HepG2 (cell line): ENCODE measurements at regions not wholly inside any gene's neighbourhood (a gene's known extent, or its start where the extent isn't known, plus 50 kb on each side); places are given as distances from the start of the nearest gene placed in this dataset.

Experiments used
- ATAC-seq: fragments of 200-7000 bp; cut with Tn5 transposase; 3 replicates; pipeline ENCODE4 v1.9.1; 2020; ENCODE audit warnings: mild to moderate bottlenecking, moderate library complexity
- BruUV-seq: library from RNA; stranded (reverse); fragments of 400-500 nt; replicated peaks from 2 replicates; lab custom pipeline; 2021; lab: Mats Ljungman, UMichigan
- CTCF ChIA-PET: fragments of 300-600 bp; formaldehyde crosslinking; extraction: SDS; loops from one replicate; lab custom pipeline; 2021; ENCODE audit warnings: low total read pairs, inconsistent platforms, low intra/inter-chr PET ratio; lab: Yijun Ruan, JAX
- POLR2A ChIA-PET: fragments of 350-600 bp; sonication (Branson Sonifier 250); formaldehyde crosslinking; loops from one replicate; lab custom pipeline; 2020; ENCODE audit warnings: antibody characterized with exemption, inconsistent platforms; lab: Yijun Ruan, JAX
- DNase-seq: peaks from one replicate; pipeline ENCODE4 v3.0.0-alpha.2; 2015; ENCODE audit warnings: low spot score
- FAIRE-seq: peaks from 3 replicates; lab custom pipeline; 2011; peaks lifted over from hg19 to GRCh38; lab: Jason Lieb, UNC
- H2AFZ ChIP-seq: one replicate; pipeline ENCODE4 v1.6.1; 2011; ENCODE audit warnings: low read length, inconsistent platforms
- H3K27ac ChIP-seq: fragments of 300-600 bp; 3 replicates; pipeline ENCODE4 v1.8.0; 2011; ENCODE audit warnings: mixed run types, mild to moderate bottlenecking, mixed read lengths, low read length, inconsistent platforms; ENCODE audit not compliant: insufficient read depth; ENCODE audit errors: extremely low read length
- H3K27me3 ChIP-seq, 2 experiments: fragments of 200-600 bp in 1 of 2; 2 replicates in 1 of 2; 3 replicates in 1 of 2; pipeline versions ENCODE4 v1.6.0 to v1.8.0; 2011; ENCODE audit warnings: low read length in 2 of 2, mild to moderate bottlenecking in 2 of 2, moderate library complexity in 2 of 2, inconsistent platforms in 1 of 2; ENCODE audit not compliant: insufficient read depth in 2 of 2, control insufficient read depth in 1 of 2
- H3K36me3 ChIP-seq, 2 experiments: fragments of 200-600 bp in 1 of 2; replicated peaks in 1 of 2; 2 replicates in 1 of 2; 3 replicates in 1 of 2; pipeline versions ENCODE4 v1.5.1 to v1.8.0; 2011; ENCODE audit warnings: low read length in 2 of 2, inconsistent platforms in 1 of 2; ENCODE audit not compliant: insufficient read depth in 2 of 2, control insufficient read depth in 1 of 2
- H3K4me1 ChIP-seq: 2 replicates; pipeline ENCODE4 v1.5.1; 2012; ENCODE audit warnings: low read length, inconsistent platforms; ENCODE audit not compliant: insufficient read depth
- H3K4me2 ChIP-seq: 2 replicates; pipeline ENCODE4 v1.6.0; 2011; ENCODE audit warnings: low read depth, low read length, inconsistent platforms
- H3K4me3 ChIP-seq, 3 experiments: fragments of 200-600 bp in 1 of 3; sonication (generic), shearing (Covaris generic) in 1 of 3; replicated peaks in 1 of 3; 2 replicates each; pipeline ENCODE4 v1.5.1; 2011 to 2016; ENCODE audit warnings: low read length in 3 of 3, inconsistent platforms in 2 of 3, low read depth in 2 of 3, mild to moderate bottlenecking in 2 of 3, control low read depth in 1 of 3, mixed read lengths in 1 of 3; ENCODE audit not compliant: insufficient read depth in 1 of 3
- H3K79me2 ChIP-seq: one replicate; pipeline ENCODE4 v1.6.1; 2011; ENCODE audit warnings: low read length, inconsistent platforms; ENCODE audit not compliant: insufficient read depth
- H3K9ac ChIP-seq: 2 replicates; pipeline ENCODE4 v1.6.0; 2011; ENCODE audit warnings: mild to moderate bottlenecking, low read depth, low read length, inconsistent platforms; ENCODE audit not compliant: insufficient read depth
- H3K9me3 ChIP-seq: 2 replicates; pipeline ENCODE4 v1.5.1; 2012; ENCODE audit warnings: mild to moderate bottlenecking, low read length
- H4K20me1 ChIP-seq: 2 replicates; pipeline ENCODE4 v1.6.0; 2011; ENCODE audit warnings: inconsistent platforms, mild to moderate bottlenecking, low read length, moderate library complexity; ENCODE audit not compliant: insufficient read depth
- ARNT2 ChIP-seq: sonication (generic); formaldehyde crosslinking; IDR thresholded peaks from 2 replicates; pipeline ENCODE4 v1.8.0; 2022; ENCODE audit warnings: mild to moderate bottlenecking, low read depth, missing genetic modification reagents, moderate library complexity
- CBFB ChIP-seq: sonication (generic); formaldehyde crosslinking; IDR thresholded peaks from 2 replicates; pipeline ENCODE4 v1.4.0; 2020; ENCODE audit warnings: missing genetic modification reagents
- ETS1 ChIP-seq: sonication (generic); formaldehyde crosslinking; IDR thresholded peaks from 2 replicates; pipeline ENCODE4 v1.4.0; 2020; ENCODE audit warnings: missing genetic modification reagents
- FIP1L1 ChIP-seq: fragments of 200-400 bp; formaldehyde crosslinking; IDR thresholded peaks from 2 replicates; pipeline ENCODE4 v1.6.1; 2018; ENCODE audit warnings: low read depth, mild to moderate bottlenecking, low read length, moderate library complexity, borderline replicate concordance; ENCODE audit not compliant: insufficient read depth
- KMT2B ChIP-seq: IDR thresholded peaks from 2 replicates; pipeline ENCODE4 v1.6.1; 2016; ENCODE audit warnings: missing genetic modification reagents, missing compliant biosample characterization
- NKX3-1 ChIP-seq: sonication (generic); formaldehyde crosslinking; IDR thresholded peaks from 2 replicates; pipeline ENCODE4 v1.5.0; 2020; ENCODE audit warnings: missing genetic modification reagents
- POLR2AphosphoS5 ChIP-seq: IDR thresholded peaks from 2 replicates; pipeline ENCODE4 v1.6.1; 2012; ENCODE audit warnings: low read depth, low read length
- TEAD3 ChIP-seq: optimal IDR thresholded peaks from 2 replicates; pipeline ENCODE3; 2016; ENCODE audit warnings: borderline replicate concordance
- TGIF2 ChIP-seq: IDR thresholded peaks from 2 replicates; pipeline ENCODE4 v1.6.1; 2016; ENCODE audit warnings: control low read depth, missing compliant biosample characterization
- ZNF367 ChIP-seq: sonication (generic); formaldehyde crosslinking; IDR thresholded peaks from 2 replicates; pipeline ENCODE4 v1.4.0; 2020; ENCODE audit warnings: missing genetic modification reagents, borderline replicate concordance
- ZNF781 ChIP-seq: sonication (generic); formaldehyde crosslinking; IDR thresholded peaks from 2 replicates; pipeline ENCODE4 v1.5.1; 2020; ENCODE audit warnings: borderline replicate concordance, mild to moderate bottlenecking, missing genetic modification reagents; ENCODE audit errors: not compliant biosample characterization
- WGBS: methylation state at CpG from one replicate; pipeline ENCODE4 v1.1.6; 2017; ENCODE audit warnings: low lambda C conversion rate; 5-methylcytosine and 5-hydroxymethylcytosine counted together
- in situ Hi-C: cut with HindIII; loops from 2 replicates; pipeline ENCODE4 v1.10.0; 2017; ENCODE audit warnings: low pct_unique_long_range_greater_than_20kb; ENCODE audit not compliant: extremely low pct_ligation_motif_present
- intact Hi-C: fragments of 100-400 bp; cut with micrococcal nuclease; formaldehyde crosslinking; loops from one replicate; pipeline ENCODE4 v1.10.0; 2022; ENCODE audit not compliant: unreplicated experiment
- TF ChIP-seq, protein P1 (sequence below): sonication (generic); formaldehyde crosslinking; IDR thresholded peaks from 2 replicates; pipeline ENCODE4 v1.4.0; 2020; ENCODE audit warnings: low read depth, mild to moderate bottlenecking, missing genetic modification reagents
- TF ChIP-seq, protein P2 (sequence below): IDR thresholded peaks from 2 replicates; pipeline ENCODE4 v1.6.1; 2018; ENCODE audit warnings: missing genetic modification reagents
- TF ChIP-seq, protein P3 (sequence below): sonication (generic); formaldehyde crosslinking; IDR thresholded peaks from 2 replicates; pipeline ENCODE4 v1.4.0; 2020; ENCODE audit warnings: mild to moderate bottlenecking, missing genetic modification reagents, borderline replicate concordance

DNA sequence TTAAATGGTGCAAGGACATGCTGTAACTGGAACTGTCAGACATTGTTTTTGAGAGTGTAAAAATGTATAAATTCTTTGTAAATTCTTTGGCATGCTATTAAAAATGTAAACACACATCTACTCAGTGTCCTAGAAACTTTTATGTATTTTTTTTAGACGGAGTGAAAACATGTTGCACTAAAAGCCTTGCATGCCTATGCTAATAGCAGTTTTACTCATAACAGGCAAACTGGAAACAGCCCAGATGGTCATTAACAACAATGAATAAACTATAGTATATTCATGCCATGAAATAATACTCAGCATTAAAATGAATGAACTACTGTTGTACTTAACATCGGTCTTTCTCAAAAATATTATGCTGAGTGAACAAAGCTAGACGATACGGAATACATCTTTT lies 954.8 kb upstream of the DDX18 start:
- no peak overlapping the region for H3K4me2 ChIP-seq
- H2AFZ ChIP-seq, result no peak overlapping the region
- peaks cover 86% of the 10 kb centered on the region for H3K9me3 ChIP-seq
- intact Hi-C loops, result no loop called here
- H4K20me1 ChIP-seq, result no peaks in the 10 kb centered on the region
- TF ChIP-seq CBFB (CRISPR knock-in tag) (no peak), ARNT2 (no peak), TEAD3 (CRISPR knock-in tag) (no peak), NKX3-1 (CRISPR knock-in tag) (no peak), TGIF2 (no peak), ETS1 (CRISPR knock-in tag) (no peak), POLR2AphosphoS5 (no peak), KMT2B (CRISPR knock-in tag) (no peak), FIP1L1 (no peak), ZNF367 (CRISPR knock-in tag) (no peak), ZNF781 (no peak)
- TF ChIP-seq, protein P1, sequence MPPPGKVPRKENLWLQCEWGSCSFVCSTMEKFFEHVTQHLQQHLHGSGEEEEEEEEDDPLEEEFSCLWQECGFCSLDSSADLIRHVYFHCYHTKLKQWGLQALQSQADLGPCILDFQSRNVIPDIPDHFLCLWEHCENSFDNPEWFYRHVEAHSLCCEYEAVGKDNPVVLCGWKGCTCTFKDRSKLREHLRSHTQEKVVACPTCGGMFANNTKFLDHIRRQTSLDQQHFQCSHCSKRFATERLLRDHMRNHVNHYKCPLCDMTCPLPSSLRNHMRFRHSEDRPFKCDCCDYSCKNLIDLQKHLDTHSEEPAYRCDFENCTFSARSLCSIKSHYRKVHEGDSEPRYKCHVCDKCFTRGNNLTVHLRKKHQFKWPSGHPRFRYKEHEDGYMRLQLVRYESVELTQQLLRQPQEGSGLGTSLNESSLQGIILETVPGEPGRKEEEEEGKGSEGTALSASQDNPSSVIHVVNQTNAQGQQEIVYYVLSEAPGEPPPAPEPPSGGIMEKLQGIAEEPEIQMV (CRISPR knock-in tag), result no peak
- TF ChIP-seq, protein P2, sequence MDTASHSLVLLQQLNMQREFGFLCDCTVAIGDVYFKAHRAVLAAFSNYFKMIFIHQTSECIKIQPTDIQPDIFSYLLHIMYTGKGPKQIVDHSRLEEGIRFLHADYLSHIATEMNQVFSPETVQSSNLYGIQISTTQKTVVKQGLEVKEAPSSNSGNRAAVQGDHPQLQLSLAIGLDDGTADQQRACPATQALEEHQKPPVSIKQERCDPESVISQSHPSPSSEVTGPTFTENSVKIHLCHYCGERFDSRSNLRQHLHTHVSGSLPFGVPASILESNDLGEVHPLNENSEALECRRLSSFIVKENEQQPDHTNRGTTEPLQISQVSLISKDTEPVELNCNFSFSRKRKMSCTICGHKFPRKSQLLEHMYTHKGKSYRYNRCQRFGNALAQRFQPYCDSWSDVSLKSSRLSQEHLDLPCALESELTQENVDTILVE (CRISPR knock-in tag), result no peak
- TF ChIP-seq, protein P3, sequence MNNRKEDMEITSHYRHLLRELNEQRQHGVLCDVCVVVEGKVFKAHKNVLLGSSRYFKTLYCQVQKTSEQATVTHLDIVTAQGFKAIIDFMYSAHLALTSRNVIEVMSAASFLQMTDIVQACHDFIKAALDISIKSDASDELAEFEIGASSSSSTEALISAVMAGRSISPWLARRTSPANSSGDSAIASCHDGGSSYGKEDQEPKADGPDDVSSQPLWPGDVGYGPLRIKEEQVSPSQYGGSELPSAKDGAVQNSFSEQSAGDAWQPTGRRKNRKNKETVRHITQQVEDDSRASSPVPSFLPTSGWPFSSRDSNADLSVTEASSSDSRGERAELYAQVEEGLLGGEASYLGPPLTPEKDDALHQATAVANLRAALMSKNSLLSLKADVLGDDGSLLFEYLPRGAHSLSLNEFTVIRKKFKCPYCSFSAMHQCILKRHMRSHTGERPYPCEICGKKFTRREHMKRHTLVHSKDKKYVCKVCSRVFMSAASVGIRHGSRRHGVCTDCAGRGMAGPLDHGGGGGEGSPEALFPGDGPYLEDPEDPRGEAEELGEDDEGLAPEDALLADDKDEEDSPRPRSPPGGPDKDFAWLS (CRISPR knock-in tag), result no peak
- in situ Hi-C loops, result no loop called here
- DNase-seq (no peak), ATAC-seq (no peak), FAIRE-seq (no peak)
- H3K79me2 ChIP-seq, result no peaks in the 10 kb centered on the region
- no peaks in the 10 kb centered on the region for H3K36me3 ChIP-seq
- no TSS peak for BruUV-seq
- no peaks in the 10 kb centered on the region for H3K27me3 ChIP-seq
- no peak overlapping the region for H3K9ac ChIP-seq
- ChIA-PET CTCF (no interaction called here), POLR2A (no interaction called here)
- H3K4me3 ChIP-seq, result no peak overlapping the region
- WGBS, result 15% methylated on average over 4 of the region's 4 CpGs
- no peak overlapping the region for H3K27ac ChIP-seq
- H3K4me1 ChIP-seq, result no peaks in the 10 kb centered on the region
